ENCODE measurements at regions not wholly inside any gene's neighbourhood (a gene's known extent, or its start where the extent isn't known, plus 50 kb on each side); places are given as distances from the start of the nearest gene placed in this dataset.

GRCh38 chr4:114396808-114397207 lies 201.8 kb upstream of the UGT8 start:
- 79 to 92% (median 85%) methylated on average over 2 of the region's 2 CpGs for WGBS, 4 donors
- intact Hi-C loops (cut with DNase I), result no loop called here
- H3K4me1 ChIP-seq (replicated peaks in 1 of 2), result no peaks in the 10 kb centered on the region

DNA sequence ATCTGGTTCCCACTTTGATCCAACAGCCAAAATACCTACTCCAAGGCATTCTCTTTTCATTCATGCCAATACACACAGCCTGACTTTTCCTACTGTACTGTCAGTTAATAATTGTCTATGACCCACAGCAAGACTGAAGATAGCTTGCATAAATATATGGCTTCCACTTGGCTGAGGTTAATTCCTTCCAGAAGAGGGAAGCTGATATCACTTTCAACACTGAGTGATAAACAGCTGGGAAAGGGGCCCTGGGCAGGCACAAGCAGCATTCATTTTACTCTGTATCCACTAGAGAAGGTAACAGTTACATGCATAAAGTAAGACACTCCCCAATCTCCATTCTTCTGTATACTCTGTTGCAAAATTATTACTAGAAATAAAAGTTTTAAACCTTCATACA lies 200.2 kb upstream of the UGT8 start:
- no peak overlapping the region for H3K27ac ChIP-seq
- intact Hi-C loops (cut with DNase I), result no loop called here
- no peaks in the 10 kb centered on the region for H3K9me3 ChIP-seq (replicated peaks in 1 of 3)
- no peak overlapping the region for H3K4me3 ChIP-seq
- H3K36me3 ChIP-seq (replicated peaks in 1 of 2), result no peaks in the 10 kb centered on the region
- no peak for TF ChIP-seq POLR2A (IDR thresholded peaks at IDR 0.05)
- TF ChIP-seq, protein P1, sequence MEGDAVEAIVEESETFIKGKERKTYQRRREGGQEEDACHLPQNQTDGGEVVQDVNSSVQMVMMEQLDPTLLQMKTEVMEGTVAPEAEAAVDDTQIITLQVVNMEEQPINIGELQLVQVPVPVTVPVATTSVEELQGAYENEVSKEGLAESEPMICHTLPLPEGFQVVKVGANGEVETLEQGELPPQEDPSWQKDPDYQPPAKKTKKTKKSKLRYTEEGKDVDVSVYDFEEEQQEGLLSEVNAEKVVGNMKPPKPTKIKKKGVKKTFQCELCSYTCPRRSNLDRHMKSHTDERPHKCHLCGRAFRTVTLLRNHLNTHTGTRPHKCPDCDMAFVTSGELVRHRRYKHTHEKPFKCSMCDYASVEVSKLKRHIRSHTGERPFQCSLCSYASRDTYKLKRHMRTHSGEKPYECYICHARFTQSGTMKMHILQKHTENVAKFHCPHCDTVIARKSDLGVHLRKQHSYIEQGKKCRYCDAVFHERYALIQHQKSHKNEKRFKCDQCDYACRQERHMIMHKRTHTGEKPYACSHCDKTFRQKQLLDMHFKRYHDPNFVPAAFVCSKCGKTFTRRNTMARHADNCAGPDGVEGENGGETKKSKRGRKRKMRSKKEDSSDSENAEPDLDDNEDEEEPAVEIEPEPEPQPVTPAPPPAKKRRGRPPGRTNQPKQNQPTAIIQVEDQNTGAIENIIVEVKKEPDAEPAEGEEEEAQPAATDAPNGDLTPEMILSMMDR (IDR thresholded peaks at IDR 0.05), result no peak
- no peaks in the 10 kb centered on the region for H3K4me1 ChIP-seq (replicated peaks in 1 of 2)
- no peak for DNase-seq
- no peaks in the 10 kb centered on the region for H3K27me3 ChIP-seq

More at GRCh38 chr4:114396808-114397207, 201.8 kb upstream of the UGT8 start:
- no peak overlapping the region for H3K4me3 ChIP-seq
- H3K27me3 ChIP-seq, result no peaks in the 10 kb centered on the region
- H3K9me3 ChIP-seq (replicated peaks in 1 of 3), result no peaks in the 10 kb centered on the region
- no peaks in the 10 kb centered on the region for H3K36me3 ChIP-seq (replicated peaks in 1 of 2)
- H3K27ac ChIP-seq, result no peak overlapping the region
- no peak for DNase-seq
- no peak for TF ChIP-seq POLR2A (IDR thresholded peaks at IDR 0.05)
- TF ChIP-seq, protein P1 (IDR thresholded peaks at IDR 0.05), result no peak

DNA sequence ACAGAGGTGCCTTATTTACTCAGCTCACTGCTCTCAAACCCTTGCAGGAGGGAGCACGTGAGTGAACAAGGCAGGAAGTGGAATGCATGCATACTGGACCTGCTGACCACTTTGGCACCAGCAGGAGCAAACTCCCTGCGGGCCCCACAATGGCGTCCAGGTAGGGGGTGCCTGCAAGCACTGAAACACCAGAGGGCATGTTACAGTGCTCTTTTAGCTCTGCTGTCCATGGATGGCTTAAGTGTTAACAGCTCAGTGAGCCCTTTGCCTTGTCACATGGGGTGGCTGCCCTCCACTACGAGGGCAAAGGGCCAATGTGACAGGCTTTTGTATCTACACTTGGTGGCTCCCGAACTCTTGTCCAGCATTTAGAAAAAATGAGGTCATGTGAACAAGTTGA lies 199.5 kb upstream of the UGT8 start:
- Histone ChIP-seq H3K4me3 (no peak overlapping the region), H3K27me3 (no peaks in the 10 kb centered on the region), H3K36me3 (replicated peaks in 1 of 2) (no peaks in the 10 kb centered on the region), H3K4me1 (replicated peaks in 1 of 2) (no peaks in the 10 kb centered on the region), H3K27ac (no peak overlapping the region), H3K9me3 (replicated peaks in 1 of 3) (no peaks in the 10 kb centered on the region)
- TF ChIP-seq, protein P1 (IDR thresholded peaks at IDR 0.05), result no peak
- no peak for TF ChIP-seq POLR2A (IDR thresholded peaks at IDR 0.05)
- intact Hi-C loops (cut with DNase I), result no loop called here
- 21 to 49% (median 46%) methylated on average over 3 to 5 of the region's 5 CpGs for WGBS, 4 donors
- DNase-seq, result no peak

GRCh38 chr4:114400531-114400930 lies 198.1 kb upstream of the UGT8 start:
- no peaks in the 10 kb centered on the region for H3K9me3 ChIP-seq (replicated peaks in 1 of 3)
- DNase-seq, result no peak
- no peak for TF ChIP-seq POLR2A (IDR thresholded peaks at IDR 0.05)
- TF ChIP-seq, protein P1 (IDR thresholded peaks at IDR 0.05), result no peak
- no peak overlapping the region for H3K27ac ChIP-seq
- H3K4me1 ChIP-seq (replicated peaks in 1 of 2), result no peaks in the 10 kb centered on the region
- H3K27me3 ChIP-seq, result no peaks in the 10 kb centered on the region
- H3K4me3 ChIP-seq, result no peak overlapping the region
- 39 to 58% (median 53%) methylated on average over 1 of the region's 1 CpG for WGBS, 4 donors
- H3K36me3 ChIP-seq (replicated peaks in 1 of 2), result no peaks in the 10 kb centered on the region
- intact Hi-C loops (cut with DNase I), result no loop called here

Measured in adrenal gland (tissue), 9 donors.